ENCODE measurements at regions not wholly inside any gene's neighbourhood (a gene's known extent, or its start where the extent isn't known, plus 50 kb on each side); places are given as distances from the start of the nearest gene placed in this dataset.
A peak's percentile ranks its signal among the peaks of the same experiment; 100 is the strongest.

DNA sequence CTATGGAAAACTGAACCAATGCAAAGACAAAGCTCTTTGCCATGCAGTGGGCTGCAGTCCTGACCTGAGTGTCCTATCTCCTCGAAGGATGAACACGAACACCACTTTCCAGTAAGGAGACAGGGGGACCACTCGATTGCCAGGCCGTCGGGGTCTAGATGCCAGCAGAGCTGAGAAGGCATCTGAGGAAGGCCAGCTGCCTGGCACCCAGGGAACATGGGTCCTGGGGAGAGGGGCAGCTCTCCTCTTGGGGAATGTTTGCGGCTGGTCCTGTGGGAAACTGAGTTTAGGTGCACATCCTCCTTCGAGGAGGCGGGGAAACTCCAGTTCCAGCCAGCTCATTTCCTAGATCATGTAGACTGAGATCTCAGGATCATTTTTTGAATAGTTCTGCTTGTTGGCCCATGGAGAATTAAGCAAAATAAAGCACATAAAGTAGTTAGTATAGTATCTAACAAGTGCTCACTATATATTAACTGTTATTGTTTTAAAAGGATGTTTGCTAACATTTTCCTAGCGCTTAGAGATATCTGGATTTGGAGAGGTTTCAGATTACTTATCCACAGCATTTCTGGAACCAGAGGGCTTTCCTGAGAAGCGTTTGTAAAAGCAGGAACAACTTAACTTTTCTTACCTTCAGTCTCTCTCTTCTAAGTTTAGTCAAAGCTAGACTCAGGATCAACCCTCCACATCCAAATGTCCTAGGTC lies 225.3 kb upstream of the FOXQ1 start:
- Histone ChIP-seq H3K27ac (ENCODE audit: low read depth, low read length) (no peak overlapping the region), H3K4me1 (ENCODE audit: control insufficient read depth in 2 of 2, insufficient read depth in 2 of 2, low read length in 2 of 2) (no peaks in the 10 kb centered on the region), H3K9me3 (ENCODE audit: control insufficient read depth in 2 of 3, low read length in 3 of 3) (no peaks in the 10 kb centered on the region), H3K4me3 (ENCODE audit: low read length) (no peak overlapping the region), H3K36me3 (ENCODE audit: control insufficient read depth in 2 of 3, insufficient read depth in 3 of 3, low read length in 3 of 3) (no peaks in the 10 kb centered on the region), H3K27me3 (ENCODE audit: control insufficient read depth in 2 of 2, insufficient read depth in 2 of 2, low read length in 2 of 2) (no peaks in the 10 kb centered on the region)
- ATAC-seq: no peak
- H3K27ac Mint-ChIP-seq: no peak overlapping the region
- no peaks in the 10 kb centered on the region for H3K4me1 Mint-ChIP-seq
- CTCF ChIA-PET: no interaction called here
- H3K9me3 Mint-ChIP-seq: no peaks in the 10 kb centered on the region
- H3K36me3 Mint-ChIP-seq: no peaks in the 10 kb centered on the region
- POLR2A ChIA-PET: no interaction called here
- H3K27me3 Mint-ChIP-seq: peaks cover 0 to 26% (median 18%) of the 10 kb centered on the region in 5 donors
- H3K4me3 Mint-ChIP-seq: no peak overlapping the region
- intact Hi-C loops (cut with micrococcal nuclease): no loop called here
- no peak for DNase-seq

DNA sequence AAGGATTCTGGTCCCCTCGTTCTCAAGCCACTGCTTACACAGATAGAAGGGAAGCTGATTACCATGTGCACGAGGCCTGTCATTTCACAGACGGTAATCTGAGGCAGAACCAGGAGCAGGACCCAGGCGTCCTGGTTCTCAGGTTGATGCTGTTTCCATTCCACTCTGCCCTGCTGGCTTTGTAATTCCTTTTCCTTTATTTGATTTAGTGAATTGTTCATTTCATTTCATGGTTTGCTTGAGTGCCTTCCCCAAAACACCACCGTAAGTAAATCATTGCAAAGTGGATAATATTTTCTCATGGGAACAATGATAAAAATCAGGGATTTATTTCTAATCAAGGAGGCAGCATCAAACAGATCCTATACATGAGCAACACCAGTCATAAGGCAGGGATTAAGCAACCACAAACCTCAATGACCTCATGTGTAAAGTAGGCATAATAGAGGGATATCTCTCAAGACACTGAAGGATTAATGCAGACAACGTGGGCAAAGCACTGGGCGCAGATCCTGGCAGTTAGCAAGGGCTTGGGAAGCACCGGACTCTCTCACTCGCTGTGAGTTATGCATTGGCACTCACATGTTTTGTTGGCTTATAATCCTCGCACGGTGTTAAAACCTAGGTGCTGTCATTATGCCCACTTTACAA lies 229.5 kb upstream of the FOXQ1 start:
- Histone ChIP-seq H3K27ac (ENCODE audit: low read depth, low read length) (no peak overlapping the region), H3K9me3 (ENCODE audit: control insufficient read depth in 2 of 3, low read length in 3 of 3) (no peaks in the 10 kb centered on the region), H3K4me1 (ENCODE audit: control insufficient read depth in 2 of 2, insufficient read depth in 2 of 2, low read length in 2 of 2) (no peaks in the 10 kb centered on the region), H3K4me3 (ENCODE audit: low read length) (no peak overlapping the region), H3K27me3 (ENCODE audit: control insufficient read depth in 2 of 2, insufficient read depth in 2 of 2, low read length in 2 of 2) (no peaks in the 10 kb centered on the region), H3K36me3 (ENCODE audit: control insufficient read depth in 2 of 3, insufficient read depth in 3 of 3, low read length in 3 of 3) (no peaks in the 10 kb centered on the region)
- H3K9me3 Mint-ChIP-seq: no peaks in the 10 kb centered on the region
- POLR2A ChIA-PET: no interaction called here
- H3K36me3 Mint-ChIP-seq: no peaks in the 10 kb centered on the region
- H3K27ac Mint-ChIP-seq: no peak overlapping the region
- peaks cover 0 to 18% (median 14%) of the 10 kb centered on the region in 5 donors for H3K27me3 Mint-ChIP-seq
- ATAC-seq (no peak), DNase-seq (no peak)
- no peak overlapping the region for H3K4me3 Mint-ChIP-seq
- intact Hi-C loops (cut with micrococcal nuclease): no loop called here
- CTCF ChIA-PET: no interaction called here
- no peaks in the 10 kb centered on the region for H3K4me1 Mint-ChIP-seq

DNA sequence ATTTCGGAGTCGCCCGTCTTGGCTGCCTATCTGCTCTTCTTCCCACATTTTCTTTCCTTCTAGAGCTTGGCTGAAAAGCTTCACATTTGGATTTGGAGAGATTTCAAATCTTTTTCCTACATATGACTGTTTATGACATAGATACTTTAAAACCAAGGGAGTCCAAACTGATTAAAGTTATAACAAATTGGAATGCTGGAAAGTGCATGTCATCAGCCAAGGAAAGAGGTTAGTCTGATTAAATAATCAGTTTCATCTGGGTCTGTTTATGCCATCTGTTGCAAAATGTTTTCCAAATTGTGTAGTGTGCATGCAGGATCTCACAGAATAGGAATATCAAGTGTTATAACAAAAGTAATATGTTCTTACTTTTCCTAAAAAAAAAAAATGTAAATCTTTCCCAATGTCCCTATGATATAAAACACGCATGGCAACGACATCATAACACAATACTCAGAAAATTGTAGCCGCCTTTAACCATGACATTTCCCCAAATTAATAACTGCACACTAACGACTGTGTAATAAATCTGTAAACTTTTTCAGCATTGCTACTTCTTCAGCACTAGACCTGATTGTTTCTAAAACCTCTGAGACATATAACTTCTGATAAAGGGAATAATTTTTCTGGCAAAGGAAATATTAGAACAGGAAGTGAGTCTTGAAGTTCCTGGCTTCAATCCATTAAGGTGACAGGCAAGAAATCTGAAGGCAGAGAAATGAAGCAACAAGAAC lies 230.2 kb upstream of the FOXQ1 start:
- Mint-ChIP-seq H3K27me3 (peaks cover 0 to 16% (median 11%) of the 10 kb centered on the region in 5 donors), H3K9me3 (no peaks in the 10 kb centered on the region), H3K27ac (no peak overlapping the region), H3K4me1 (no peaks in the 10 kb centered on the region), H3K36me3 (no peaks in the 10 kb centered on the region), H3K4me3 (no peak overlapping the region)
- intact Hi-C loops (cut with micrococcal nuclease): no loop called here
- no peak overlapping the region for H3K4me3 ChIP-seq (ENCODE audit: low read length)
- no peak for DNase-seq
- ChIA-PET POLR2A (no interaction called here), CTCF (no interaction called here)
- H3K4me1 ChIP-seq (ENCODE audit: control insufficient read depth in 2 of 2, insufficient read depth in 2 of 2, low read length in 2 of 2): no peaks in the 10 kb centered on the region
- H3K36me3 ChIP-seq (ENCODE audit: control insufficient read depth in 2 of 3, insufficient read depth in 3 of 3, low read length in 3 of 3): no peaks in the 10 kb centered on the region
- ATAC-seq: no peak
- no peaks in the 10 kb centered on the region for H3K27me3 ChIP-seq (ENCODE audit: control insufficient read depth in 2 of 2, insufficient read depth in 2 of 2, low read length in 2 of 2)
- H3K27ac ChIP-seq (ENCODE audit: low read depth, low read length): no peak overlapping the region
- H3K9me3 ChIP-seq (ENCODE audit: control insufficient read depth in 2 of 3, low read length in 3 of 3): no peaks in the 10 kb centered on the region

DNA sequence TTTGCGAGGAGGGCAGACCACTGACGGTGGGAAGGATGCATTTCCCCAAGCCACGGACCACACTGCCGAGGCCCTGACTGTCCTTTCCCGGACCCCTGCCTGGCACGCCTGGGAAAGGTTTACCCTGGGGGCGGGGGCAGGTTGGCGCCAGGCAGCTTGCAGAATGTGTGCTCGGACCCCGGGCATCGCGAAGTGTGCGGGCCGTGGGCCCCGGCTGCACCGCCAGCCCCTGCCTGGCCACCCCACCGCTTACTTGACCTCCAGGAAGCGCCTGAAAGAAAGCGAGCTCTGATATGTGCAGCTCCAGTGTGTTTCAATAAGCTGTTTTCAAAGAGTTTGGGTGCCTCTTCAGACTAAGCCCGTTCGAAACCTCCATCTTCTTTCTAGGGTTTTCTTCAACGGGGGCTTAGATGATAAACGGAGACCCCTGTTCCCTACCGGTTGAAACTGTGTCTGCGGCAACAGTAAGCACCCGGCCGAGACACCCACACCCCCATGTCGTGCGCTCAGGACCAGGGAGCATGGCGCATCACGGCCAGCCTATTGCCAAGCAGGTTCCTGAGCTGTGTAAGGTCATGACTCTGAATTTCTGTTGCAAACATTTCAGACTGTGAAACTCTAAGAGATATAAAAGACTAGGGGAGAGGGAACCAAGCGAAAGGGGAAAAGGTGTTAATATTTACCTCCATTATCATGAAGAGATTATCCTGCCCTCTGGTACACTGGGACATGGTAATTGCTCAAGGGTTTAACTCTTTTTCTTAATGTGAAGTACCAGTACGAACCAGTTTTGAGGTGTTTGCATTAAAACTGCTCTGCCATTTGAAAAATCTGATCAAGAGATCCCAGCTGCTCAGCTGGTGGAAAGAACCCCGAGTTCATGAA lies 231.2 kb upstream of the FOXQ1 start:
- Histone ChIP-seq H3K36me3 (ENCODE audit: control insufficient read depth in 2 of 3, insufficient read depth in 3 of 3, low read length in 3 of 3) (no peaks in the 10 kb centered on the region), H3K27me3 (ENCODE audit: control insufficient read depth in 2 of 2, insufficient read depth in 2 of 2, low read length in 2 of 2) (no peaks in the 10 kb centered on the region), H3K4me3 (ENCODE audit: low read length) (no peak overlapping the region), H3K9me3 (ENCODE audit: control insufficient read depth in 2 of 3, low read length in 3 of 3) (no peaks in the 10 kb centered on the region), H3K27ac (ENCODE audit: low read depth, low read length) (no peak overlapping the region), H3K4me1 (ENCODE audit: control insufficient read depth in 2 of 2, insufficient read depth in 2 of 2, low read length in 2 of 2) (no peaks in the 10 kb centered on the region)
- ChIA-PET POLR2A (no interaction called here), CTCF (no interaction called here)
- Mint-ChIP-seq H3K9me3 (no peaks in the 10 kb centered on the region), H3K27me3 (peaks cover 0 to 13% (median 11%) of the 10 kb centered on the region in 5 donors), H3K36me3 (no peaks in the 10 kb centered on the region), H3K4me1 (no peaks in the 10 kb centered on the region), H3K4me3 (no peak overlapping the region), H3K27ac (no peak overlapping the region)
- ATAC-seq (no peak), DNase-seq (no peak)
- intact Hi-C loops (cut with micrococcal nuclease): no loop called here

DNA sequence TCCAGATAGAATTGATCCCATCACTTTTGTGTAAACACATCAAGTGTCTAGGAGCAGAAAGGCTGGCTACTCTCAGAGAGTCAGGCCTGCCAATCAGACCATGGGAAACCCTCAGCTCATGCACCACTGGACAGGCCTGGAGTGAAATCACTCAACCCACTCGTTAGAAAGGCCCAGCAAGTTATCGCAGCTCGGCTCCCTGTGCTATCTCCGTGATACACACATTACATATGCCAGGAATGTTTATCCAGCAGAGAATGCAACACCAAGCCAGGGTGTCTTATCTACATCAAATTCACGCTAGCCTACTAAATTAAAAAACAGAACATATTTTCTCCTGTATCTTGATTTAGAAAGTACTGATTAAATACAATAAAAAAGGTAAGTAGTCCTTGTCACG lies 232.4 kb upstream of the FOXQ1 start:
- no peaks in the 10 kb centered on the region for H3K4me1 ChIP-seq (ENCODE audit: control insufficient read depth in 2 of 2, insufficient read depth in 2 of 2, low read length in 2 of 2)
- no peak overlapping the region for H3K27ac Mint-ChIP-seq
- H3K27me3 ChIP-seq (ENCODE audit: control insufficient read depth in 2 of 2, insufficient read depth in 2 of 2, low read length in 2 of 2): no peaks in the 10 kb centered on the region
- H3K4me3 ChIP-seq (ENCODE audit: low read length): no peak overlapping the region
- ATAC-seq (no peak), DNase-seq (no peak)
- ChIA-PET CTCF (no interaction called here), POLR2A (no interaction called here)
- H3K4me3 Mint-ChIP-seq: no peak overlapping the region
- no peaks in the 10 kb centered on the region for H3K36me3 ChIP-seq (ENCODE audit: control insufficient read depth in 2 of 3, insufficient read depth in 3 of 3, low read length in 3 of 3)
- no peak overlapping the region for H3K27ac ChIP-seq (ENCODE audit: low read depth, low read length)
- H3K9me3 Mint-ChIP-seq: no peaks in the 10 kb centered on the region
- H3K4me1 Mint-ChIP-seq: no peaks in the 10 kb centered on the region
- intact Hi-C loops (cut with micrococcal nuclease): no loop called here
- no peaks in the 10 kb centered on the region for H3K36me3 Mint-ChIP-seq
- H3K27me3 Mint-ChIP-seq: peaks cover 0 to 13% (median 11%) of the 10 kb centered on the region in 5 donors
- no peaks in the 10 kb centered on the region for H3K9me3 ChIP-seq (ENCODE audit: control insufficient read depth in 2 of 3, low read length in 3 of 3)

DNA sequence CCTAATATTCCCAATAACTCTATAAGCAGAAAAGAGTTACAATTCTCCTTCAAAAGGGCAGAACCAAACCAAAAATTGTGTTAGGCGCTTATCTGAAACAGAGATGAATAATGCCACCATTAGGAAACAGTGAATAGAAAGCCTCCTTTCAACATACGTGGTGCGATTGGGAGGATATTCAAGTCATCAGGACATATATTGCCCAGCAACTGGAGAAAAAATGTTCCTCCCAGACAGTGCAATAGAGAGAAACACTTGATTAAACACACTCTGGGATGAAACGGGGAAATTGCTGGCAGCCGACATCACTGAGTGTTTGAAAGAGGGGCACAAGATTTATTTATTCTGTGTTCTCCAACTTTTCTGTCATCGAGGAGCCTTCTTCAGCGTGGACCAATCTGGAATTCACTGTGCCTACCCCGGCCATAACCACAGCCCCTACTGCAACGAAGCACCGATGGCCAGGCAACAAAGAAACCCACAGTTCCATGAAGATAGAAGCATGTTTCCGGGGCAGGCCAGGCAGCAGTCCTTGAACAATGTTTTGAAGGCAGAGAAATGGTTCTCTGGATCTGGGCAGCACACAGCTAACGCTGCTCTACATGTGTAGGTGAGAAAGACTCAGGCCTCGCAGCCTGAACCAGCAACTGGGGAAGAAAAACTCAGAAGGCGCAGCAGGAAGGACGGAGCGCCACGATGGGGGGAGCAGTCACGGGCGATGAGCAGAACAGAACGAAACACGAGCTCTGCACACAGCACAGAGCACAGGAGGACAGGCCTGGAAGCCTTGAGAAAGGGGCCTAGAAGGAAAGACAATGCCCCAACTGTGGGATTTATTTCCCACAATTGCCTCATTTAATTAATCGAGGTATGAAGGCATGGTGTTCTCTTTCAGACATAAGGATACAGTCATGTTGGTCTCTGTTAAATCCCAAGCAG lies 234.2 kb upstream of the FOXQ1 start:
- no peaks in the 10 kb centered on the region for H3K27me3 ChIP-seq (ENCODE audit: control insufficient read depth in 2 of 2, insufficient read depth in 2 of 2, low read length in 2 of 2)
- Mint-ChIP-seq H3K4me3 (no peak overlapping the region), H3K27me3 (peaks cover 0 to 14% (median 12%) of the 10 kb centered on the region in 5 donors), H3K9me3 (no peaks in the 10 kb centered on the region), H3K4me1 (no peaks in the 10 kb centered on the region), H3K36me3 (no peaks in the 10 kb centered on the region), H3K27ac (peak overlapping the region in 1 of 9 donors; percentile 32)
- intact Hi-C loops (cut with micrococcal nuclease): no loop called here
- H3K36me3 ChIP-seq (ENCODE audit: control insufficient read depth in 2 of 3, insufficient read depth in 3 of 3, low read length in 3 of 3): no peaks in the 10 kb centered on the region
- ChIA-PET POLR2A (no interaction called here), CTCF (no interaction called here)
- ATAC-seq (no peak), DNase-seq (no peak)
- H3K27ac ChIP-seq (ENCODE audit: low read depth, low read length): no peak overlapping the region
- no peaks in the 10 kb centered on the region for H3K9me3 ChIP-seq (ENCODE audit: control insufficient read depth in 2 of 3, low read length in 3 of 3)
- H3K4me3 ChIP-seq (ENCODE audit: low read length): no peak overlapping the region
- H3K4me1 ChIP-seq (ENCODE audit: control insufficient read depth in 2 of 2, insufficient read depth in 2 of 2, low read length in 2 of 2): no peaks in the 10 kb centered on the region
